K562 (cell line): ENCODE measurements at regions not wholly inside any gene's neighbourhood (a gene's known extent, or its start where the extent isn't known, plus 50 kb on each side); places are given as distances from the start of the nearest gene placed in this dataset.

Source experiments
- ATAC-seq: fragments of 200-7000 bp; cut with Tn5 transposase; 3 replicates; pipeline ENCODE4 v1.9.1; 2020; ENCODE audit warnings: moderate library complexity
- BruUV-seq: library from RNA; stranded (reverse); fragments of 400-500 nt; replicated peaks from 2 replicates; lab custom pipeline; 2021; lab: Mats Ljungman, UMichigan
- CTCF ChIA-PET: fragments of 300-600 bp; formaldehyde crosslinking; extraction: SDS; loops from one replicate; lab custom pipeline; 2021; ENCODE audit warnings: low intra/inter-chr PET ratio; lab: Yijun Ruan, JAX
- POLR2A ChIA-PET: fragments of 300-600, 350-650 bp; sonication (Branson Sonifier 250); formaldehyde crosslinking; extraction: SDS; loops from one replicate; lab custom pipeline; 2021; ENCODE audit warnings: antibody characterized with exemption, inconsistent platforms; lab: Yijun Ruan, JAX
- DNase-seq, 4 experiments: peaks; one replicate each; pipeline versions ENCODE4 v3.0.0 to v3.0.0-alpha.2; 2011 to 2018; ENCODE audit warnings: low spot score in 3 of 4, mixed read lengths in 3 of 4; ENCODE audit errors: extremely low read depth in 1 of 4
- FAIRE-seq: peaks from 2 replicates; lab custom pipeline; 2011; peaks lifted over from hg19 to GRCh38; lab: Jason Lieb, UNC
- H2AFZ ChIP-seq: 2 replicates; pipeline ENCODE4 v1.6.0; 2011; ENCODE audit warnings: low read depth, low read length, control low read depth, inconsistent platforms
- H3K27ac ChIP-seq: fragments of 200-600 bp; 3 replicates; pipeline ENCODE4 v1.8.0; 2011; ENCODE audit warnings: low read depth, mild to moderate bottlenecking, control low read depth, inconsistent platforms, low read length, moderate library complexity, mixed read lengths; ENCODE audit errors: extremely low read depth
- H3K27me3 ChIP-seq, 2 experiments: fragments of 300-600 bp in 1 of 2; 2 replicates in 1 of 2; 3 replicates in 1 of 2; pipeline versions ENCODE4 v1.6.0 to v1.8.0; 2011; ENCODE audit warnings: inconsistent platforms in 2 of 2, low read length in 2 of 2, mild to moderate bottlenecking in 1 of 2, mixed read lengths in 1 of 2, moderate library complexity in 1 of 2; ENCODE audit not compliant: control insufficient read depth in 2 of 2, insufficient read depth in 2 of 2
- H3K36me3 ChIP-seq: fragments of 300-600 bp; 3 replicates; pipeline ENCODE4 v1.8.0; 2011; ENCODE audit warnings: mild to moderate bottlenecking, low read length, inconsistent platforms; ENCODE audit not compliant: control insufficient read depth, insufficient read depth
- H3K4me1 ChIP-seq, 2 experiments: fragments of 200-600 bp in 1 of 2; replicated peaks in 1 of 2; 2 replicates in 1 of 2; 3 replicates in 1 of 2; pipeline versions ENCODE4 v1.5.1 to v1.8.0; 2011; ENCODE audit warnings: inconsistent platforms in 2 of 2, low read length in 2 of 2, mild to moderate bottlenecking in 1 of 2, mixed read lengths in 1 of 2, moderate library complexity in 1 of 2; ENCODE audit not compliant: control insufficient read depth in 2 of 2, insufficient read depth in 2 of 2
- H3K4me2 ChIP-seq: 2 replicates; pipeline ENCODE4 v1.6.1; 2011; ENCODE audit warnings: low read length, control low read depth, inconsistent platforms, mixed read lengths; ENCODE audit not compliant: insufficient read depth
- H3K4me3 ChIP-seq: fragments of 200-600 bp; sonication (generic), shearing (Covaris generic); 2 replicates; pipeline ENCODE4 v1.5.1; 2016; ENCODE audit warnings: control low read depth, inconsistent platforms
- H3K79me2 ChIP-seq: fragments of 200-600 bp; 3 replicates; pipeline ENCODE4 v1.8.0; 2011; ENCODE audit warnings: low read length, inconsistent platforms; ENCODE audit not compliant: control insufficient read depth, insufficient read depth
- H3K9ac ChIP-seq, 2 experiments: 2 replicates each; pipeline versions ENCODE4 v1.6.0 to v1.6.1; 2011; ENCODE audit warnings: low read depth in 2 of 2, low read length in 2 of 2, control low read depth in 1 of 2, inconsistent platforms in 1 of 2, mild to moderate bottlenecking in 1 of 2, mixed read lengths in 1 of 2; ENCODE audit not compliant: insufficient read depth in 1 of 2
- H3K9me1 ChIP-seq: one replicate; pipeline ENCODE4 v1.6.0; 2011; ENCODE audit warnings: inconsistent platforms, mild to moderate bottlenecking, low read length, moderate library complexity; ENCODE audit not compliant: control insufficient read depth, insufficient read depth
- H3K9me3 ChIP-seq: replicated peaks from 2 replicates; pipeline ENCODE4 v1.5.1; 2011; ENCODE audit warnings: low read depth, low read length, inconsistent platforms; ENCODE audit not compliant: control insufficient read depth, insufficient read depth
- H4K20me1 ChIP-seq: replicated peaks from 2 replicates; pipeline ENCODE4 v1.6.1; 2011; ENCODE audit warnings: low read length, inconsistent platforms, mixed read lengths; ENCODE audit not compliant: control insufficient read depth, insufficient read depth
- ASH1L ChIP-seq: fragments of 450-650 bp; IDR thresholded peaks from 2 replicates; pipeline ENCODE4 v1.6.1; 2018; ENCODE audit warnings: borderline replicate concordance, mild to moderate bottlenecking, low read depth; ENCODE audit not compliant: partially characterized antibody
- EHMT2 ChIP-seq: fragments of 450-650 bp; IDR thresholded peaks from 2 replicates; pipeline ENCODE4 v1.6.1; 2018; ENCODE audit warnings: antibody characterized with exemption
- GABPB1 ChIP-seq: sonication (generic); formaldehyde crosslinking; IDR thresholded peaks from 2 replicates; pipeline ENCODE4 v1.8.0; 2022; ENCODE audit warnings: mild to moderate bottlenecking, missing genetic modification reagents
- MAZ ChIP-seq, 2 experiments: fragments of 450-650 bp in 1 of 2; sonication (generic) in 1 of 2; formaldehyde crosslinking; IDR thresholded peaks in 1 of 2; conservative IDR thresholded peaks in 1 of 2; 2 replicates each; pipeline versions ENCODE4 v1.4.0 to v1.5.0; 2020; ENCODE audit warnings: mild to moderate bottlenecking in 1 of 2, missing genetic modification reagents in 1 of 2
- MEIS2 ChIP-seq: fragments of 450-650 bp; IDR thresholded peaks from 2 replicates; pipeline ENCODE4 v1.6.1; 2014; ENCODE audit warnings: mild to moderate bottlenecking; ENCODE audit not compliant: partially characterized antibody
- PKNOX1 ChIP-seq: fragments of 450-650 bp; IDR thresholded peaks from 2 replicates; pipeline ENCODE4 v1.6.1; 2016
- SRSF9 ChIP-seq: fragments of 200-400 bp; formaldehyde crosslinking; IDR thresholded peaks from 2 replicates; pipeline ENCODE4 v1.6.1; 2017; ENCODE audit warnings: low read depth, low read length, borderline replicate concordance
- ZC3H11A ChIP-seq: IDR thresholded peaks from 2 replicates; pipeline ENCODE4 v1.6.1; 2012; ENCODE audit warnings: low read depth, low read length, improper control_type of control experiment
- ZNF239 ChIP-seq: fragments of 250-450 bp; sonication (Bioruptor Pico); IDR thresholded peaks from 2 replicates; pipeline ENCODE4 v1.4.0; 2020; ENCODE audit warnings: mild to moderate bottlenecking
- WGBS: fragments of 100-300 bp; shearing (Covaris generic); methylation state at CpG from one replicate; pipeline ENCODE4 v1.1.6; 2016; ENCODE audit warnings: low coverage, mixed read lengths; ENCODE audit not compliant: insufficient coverage; ENCODE audit errors: missing lambda C conversion rate; 5-methylcytosine and 5-hydroxymethylcytosine counted together
- in situ Hi-C: fragments of 300-500 bp; cut with MboI; formaldehyde crosslinking; loops from 4 replicates; pipeline ENCODE4 v1.15.0; 2018; ENCODE audit warnings: inconsistent platforms, mixed read lengths
- intact Hi-C: fragments of 100-400 bp; cut with micrococcal nuclease; formaldehyde crosslinking; loops from 2 replicates; pipeline ENCODE4 v1.14.2; 2022
- TF ChIP-seq, protein P1 (sequence below): sonication (generic); formaldehyde crosslinking; IDR thresholded peaks from 2 replicates; pipeline ENCODE4 v1.8.0; 2023; ENCODE audit warnings: missing genetic modification reagents, mild to moderate bottlenecking, borderline replicate concordance
- TF ChIP-seq, protein P2 (sequence below), 2 experiments: IDR thresholded peaks in 1 of 2; conservative IDR thresholded peaks in 1 of 2; 2 replicates each; pipeline ENCODE4 v1.6.1; 2016; ENCODE audit warnings: low read depth in 2 of 2, mild to moderate bottlenecking in 1 of 2, missing compliant biosample characterization in 1 of 2, missing genetic modification characterization in 1 of 2, moderate library complexity in 1 of 2

GRCh38 chr12:46480724-46481123, 108.2 kb upstream of the SLC38A2 start (continued):
- TF ChIP-seq, protein P1, sequence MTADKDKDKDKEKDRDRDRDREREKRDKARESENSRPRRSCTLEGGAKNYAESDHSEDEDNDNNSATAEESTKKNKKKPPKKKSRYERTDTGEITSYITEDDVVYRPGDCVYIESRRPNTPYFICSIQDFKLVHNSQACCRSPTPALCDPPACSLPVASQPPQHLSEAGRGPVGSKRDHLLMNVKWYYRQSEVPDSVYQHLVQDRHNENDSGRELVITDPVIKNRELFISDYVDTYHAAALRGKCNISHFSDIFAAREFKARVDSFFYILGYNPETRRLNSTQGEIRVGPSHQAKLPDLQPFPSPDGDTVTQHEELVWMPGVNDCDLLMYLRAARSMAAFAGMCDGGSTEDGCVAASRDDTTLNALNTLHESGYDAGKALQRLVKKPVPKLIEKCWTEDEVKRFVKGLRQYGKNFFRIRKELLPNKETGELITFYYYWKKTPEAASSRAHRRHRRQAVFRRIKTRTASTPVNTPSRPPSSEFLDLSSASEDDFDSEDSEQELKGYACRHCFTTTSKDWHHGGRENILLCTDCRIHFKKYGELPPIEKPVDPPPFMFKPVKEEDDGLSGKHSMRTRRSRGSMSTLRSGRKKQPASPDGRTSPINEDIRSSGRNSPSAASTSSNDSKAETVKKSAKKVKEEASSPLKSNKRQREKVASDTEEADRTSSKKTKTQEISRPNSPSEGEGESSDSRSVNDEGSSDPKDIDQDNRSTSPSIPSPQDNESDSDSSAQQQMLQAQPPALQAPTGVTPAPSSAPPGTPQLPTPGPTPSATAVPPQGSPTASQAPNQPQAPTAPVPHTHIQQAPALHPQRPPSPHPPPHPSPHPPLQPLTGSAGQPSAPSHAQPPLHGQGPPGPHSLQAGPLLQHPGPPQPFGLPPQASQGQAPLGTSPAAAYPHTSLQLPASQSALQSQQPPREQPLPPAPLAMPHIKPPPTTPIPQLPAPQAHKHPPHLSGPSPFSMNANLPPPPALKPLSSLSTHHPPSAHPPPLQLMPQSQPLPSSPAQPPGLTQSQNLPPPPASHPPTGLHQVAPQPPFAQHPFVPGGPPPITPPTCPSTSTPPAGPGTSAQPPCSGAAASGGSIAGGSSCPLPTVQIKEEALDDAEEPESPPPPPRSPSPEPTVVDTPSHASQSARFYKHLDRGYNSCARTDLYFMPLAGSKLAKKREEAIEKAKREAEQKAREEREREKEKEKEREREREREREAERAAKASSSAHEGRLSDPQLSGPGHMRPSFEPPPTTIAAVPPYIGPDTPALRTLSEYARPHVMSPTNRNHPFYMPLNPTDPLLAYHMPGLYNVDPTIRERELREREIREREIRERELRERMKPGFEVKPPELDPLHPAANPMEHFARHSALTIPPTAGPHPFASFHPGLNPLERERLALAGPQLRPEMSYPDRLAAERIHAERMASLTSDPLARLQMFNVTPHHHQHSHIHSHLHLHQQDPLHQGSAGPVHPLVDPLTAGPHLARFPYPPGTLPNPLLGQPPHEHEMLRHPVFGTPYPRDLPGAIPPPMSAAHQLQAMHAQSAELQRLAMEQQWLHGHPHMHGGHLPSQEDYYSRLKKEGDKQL (CRISPR knock-in tag) = no peak
- no peak for TF ChIP-seq ASH1L
- no peak for TF ChIP-seq MAZ (CRISPR knock-in tag; conservative IDR thresholded peaks at IDR 0.05 in 1 of 2, IDR thresholded peaks at IDR 0.05 in 1 of 2)
- no peak for TF ChIP-seq EHMT2
- no peak for TF ChIP-seq SRSF9
- no peak for TF ChIP-seq ZNF239
- TF ChIP-seq, all 486 proteins: peak for 0

GRCh38 chr12:46480316-46480715, 107.7 kb upstream of the SLC38A2 start:
- no TSS peak for BruUV-seq
- Histone ChIP-seq H3K9me1 (no peaks in the 10 kb centered on the region), H3K9me3 (no peaks in the 10 kb centered on the region), H3K36me3 (no peaks in the 10 kb centered on the region), H3K4me1 (peaks cover 3 to 19% of the 10 kb centered on the region in 2 experiments; a peak in 4 of 5 replicates), H3K27me3 (no peaks in the 10 kb centered on the region), H3K27ac (no peak overlapping the region), H3K4me3 (no peak overlapping the region), H2AFZ (no peak overlapping the region), H3K9ac (no peak overlapping the region), H3K79me2 (no peaks in the 10 kb centered on the region), H4K20me1 (no peaks in the 10 kb centered on the region), H3K4me2 (no peak overlapping the region)
- ChIA-PET CTCF (no interaction called here), POLR2A (interaction anchor here (0.6 kb wide), 1 partner anchor 121 kb away, joined by 3 read pairs; no protein-coding TSS in a partner anchor)
- WGBS = 45% methylated on average over 3 of the region's 3 CpGs
- DNase-seq = no peak
- intact Hi-C loops = no loop called here
- FAIRE-seq = no peak
- in situ Hi-C loops = no loop called here
- no peak for ATAC-seq
- TF ChIP-seq ZC3H11A (no peak), MEIS2 (peak; percentile 68), PKNOX1 (peak; percentile 61; the same call in 1 of the 2 replicates), GABPB1 (CRISPR knock-in tag) (no peak)
- TF ChIP-seq, protein P2, sequence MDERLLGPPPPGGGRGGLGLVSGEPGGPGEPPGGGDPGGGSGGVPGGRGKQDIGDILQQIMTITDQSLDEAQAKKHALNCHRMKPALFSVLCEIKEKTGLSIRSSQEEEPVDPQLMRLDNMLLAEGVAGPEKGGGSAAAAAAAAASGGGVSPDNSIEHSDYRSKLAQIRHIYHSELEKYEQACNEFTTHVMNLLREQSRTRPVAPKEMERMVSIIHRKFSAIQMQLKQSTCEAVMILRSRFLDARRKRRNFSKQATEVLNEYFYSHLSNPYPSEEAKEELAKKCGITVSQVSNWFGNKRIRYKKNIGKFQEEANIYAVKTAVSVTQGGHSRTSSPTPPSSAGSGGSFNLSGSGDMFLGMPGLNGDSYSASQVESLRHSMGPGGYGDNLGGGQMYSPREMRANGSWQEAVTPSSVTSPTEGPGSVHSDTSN (CRISPR knock-in tag; IDR thresholded peaks at IDR 0.05; ENCODE audit: low read depth) = no peak
- TF ChIP-seq, protein P2 (tag; conservative IDR thresholded peaks at IDR 0.05; ENCODE audit: low read depth) = 0 out of 2 replicates have a peak, but pooled peaks have one; percentile 24
